ENCODE measurements at regions not wholly inside any gene's neighbourhood (a gene's known extent, or its start where the extent isn't known, plus 50 kb on each side); places are given as distances from the start of the nearest gene placed in this dataset.

GRCh38 chr9:90948156-90948555 is 146.5 kb downstream of the SYK start:
- no peak for DNase-seq

GRCh38 chr9:90950600-90950999 is 149.0 kb downstream of the SYK start:
- DNase-seq: no peak

DNA sequence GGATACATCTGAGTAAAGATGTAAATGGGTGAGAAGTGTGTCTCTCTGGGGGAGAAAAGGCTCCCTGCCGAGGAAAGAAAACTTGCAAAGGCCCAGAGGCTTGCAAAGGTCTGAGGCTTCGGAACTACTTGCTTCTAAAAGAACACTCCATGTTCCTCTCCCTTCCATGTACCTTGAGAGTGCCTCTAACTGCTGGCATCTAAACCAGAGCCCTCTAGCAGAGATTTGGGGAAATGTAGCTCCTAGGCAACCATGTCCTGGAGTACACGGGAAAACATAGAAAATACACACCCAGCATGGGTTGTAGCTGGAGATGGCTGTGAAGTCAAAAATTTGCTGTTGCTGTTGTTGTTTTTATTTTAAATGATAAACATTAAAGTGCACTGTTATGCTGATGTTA is 151.6 kb downstream of the SYK start:
- no peak for DNase-seq

DNA sequence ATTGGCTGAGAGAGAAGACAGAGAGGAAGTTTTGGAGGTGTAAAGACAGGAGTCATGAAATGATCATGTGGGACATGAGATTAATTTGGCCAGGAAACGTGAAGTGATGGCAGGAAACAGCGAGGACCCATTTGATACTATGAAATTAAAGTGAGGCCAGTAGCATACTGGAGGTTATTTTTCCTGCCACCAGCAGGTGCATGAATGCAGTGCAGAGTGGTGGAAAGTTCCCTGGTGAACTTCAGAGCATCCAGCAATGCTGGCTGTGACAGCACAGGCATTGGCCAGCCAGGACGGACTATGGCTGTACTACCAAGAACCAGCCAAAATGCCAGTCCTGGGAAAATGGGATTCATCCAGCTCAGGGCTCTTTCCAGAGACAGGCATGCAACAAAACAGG is 152.2 kb downstream of the SYK start:
- DNase-seq: no peak

DNA sequence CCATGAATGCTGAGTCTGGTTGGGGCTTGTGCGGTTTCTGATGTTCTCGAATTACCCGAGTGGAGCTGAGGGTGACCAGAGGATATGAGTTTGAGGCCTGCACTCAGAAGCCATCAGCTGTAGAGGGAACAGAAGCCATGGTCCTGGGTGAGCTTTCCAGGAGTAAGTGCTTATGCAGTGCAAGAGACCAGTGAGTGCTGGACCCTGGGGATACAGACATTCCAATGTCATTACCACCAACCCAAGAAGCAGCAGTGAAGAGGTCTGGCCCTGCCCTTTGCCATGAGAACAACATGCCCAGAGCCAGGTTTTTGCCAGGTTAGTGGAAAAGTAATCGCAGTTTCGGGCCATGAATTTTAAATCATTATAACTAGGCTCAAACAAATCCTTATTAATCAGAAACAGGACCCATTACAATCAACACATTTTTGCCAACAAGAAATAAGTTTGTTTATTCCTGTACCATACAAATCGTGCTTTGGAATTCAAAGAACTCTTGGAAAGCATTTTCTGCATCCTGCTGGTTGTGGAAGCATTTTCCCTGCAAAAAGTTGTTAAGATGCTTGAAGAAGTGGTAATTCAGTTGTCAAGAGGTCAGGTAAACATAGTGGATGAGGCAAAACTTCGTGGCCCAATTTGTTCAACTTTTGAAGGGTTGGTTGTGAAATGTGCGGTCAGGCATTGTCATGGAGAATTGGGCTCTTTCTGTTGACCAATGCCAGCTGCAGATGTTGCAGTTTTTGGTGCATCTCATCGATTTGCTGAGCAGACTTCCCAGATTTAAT is 154.6 kb downstream of the SYK start:
- DNase-seq: no peak

- DNase-seq: no peak
Measured at GRCh38 chr9:90958328-90958727, 156.7 kb downstream of the SYK start.

- DNase-seq: no peak
Measured at GRCh38 chr9:90960941-90961340, 159.3 kb downstream of the SYK start.

DNA sequence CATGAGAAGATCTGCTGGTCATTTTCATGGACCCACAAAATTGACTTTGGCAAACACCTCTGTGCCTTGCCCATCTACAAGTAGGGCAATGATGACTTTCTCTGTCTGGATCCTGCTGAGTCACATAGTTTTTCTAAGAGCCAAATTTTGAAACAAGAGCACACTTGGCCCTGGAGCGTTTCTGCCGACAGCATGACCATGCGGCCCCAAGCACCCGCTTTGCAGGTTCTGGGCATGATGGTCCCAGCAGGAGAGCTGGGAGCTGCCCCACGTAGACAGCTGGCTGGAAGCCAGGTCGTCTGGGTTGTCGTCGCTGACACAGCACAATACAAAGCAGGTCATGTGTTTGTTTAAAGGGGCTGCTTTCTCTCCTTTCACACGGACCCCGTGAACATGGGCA is 159.8 kb downstream of the SYK start:
- DNase-seq: no peak

GRCh38 chr9:90964101-90965020 is 162.7 kb downstream of the SYK start:
- peak in 1 of 2 donors; percentile 11 for DNase-seq

GRCh38 chr9:90965226-90966030 is 163.8 kb downstream of the SYK start:
- DNase-seq: no peak

DNA sequence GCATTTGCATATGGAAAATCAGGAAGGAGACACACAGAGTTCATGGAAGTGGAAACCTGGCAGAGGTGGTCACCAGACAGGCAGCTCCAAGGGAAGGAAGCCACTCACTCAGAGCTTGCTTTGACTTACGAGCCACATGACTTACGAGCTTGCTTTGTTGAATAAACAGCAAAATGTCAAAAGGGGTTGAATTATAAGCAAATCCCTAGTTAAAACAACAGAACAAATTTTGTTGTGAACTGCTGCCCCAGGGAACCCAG is 164.3 kb downstream of the SYK start:
- no peak for DNase-seq

DNA sequence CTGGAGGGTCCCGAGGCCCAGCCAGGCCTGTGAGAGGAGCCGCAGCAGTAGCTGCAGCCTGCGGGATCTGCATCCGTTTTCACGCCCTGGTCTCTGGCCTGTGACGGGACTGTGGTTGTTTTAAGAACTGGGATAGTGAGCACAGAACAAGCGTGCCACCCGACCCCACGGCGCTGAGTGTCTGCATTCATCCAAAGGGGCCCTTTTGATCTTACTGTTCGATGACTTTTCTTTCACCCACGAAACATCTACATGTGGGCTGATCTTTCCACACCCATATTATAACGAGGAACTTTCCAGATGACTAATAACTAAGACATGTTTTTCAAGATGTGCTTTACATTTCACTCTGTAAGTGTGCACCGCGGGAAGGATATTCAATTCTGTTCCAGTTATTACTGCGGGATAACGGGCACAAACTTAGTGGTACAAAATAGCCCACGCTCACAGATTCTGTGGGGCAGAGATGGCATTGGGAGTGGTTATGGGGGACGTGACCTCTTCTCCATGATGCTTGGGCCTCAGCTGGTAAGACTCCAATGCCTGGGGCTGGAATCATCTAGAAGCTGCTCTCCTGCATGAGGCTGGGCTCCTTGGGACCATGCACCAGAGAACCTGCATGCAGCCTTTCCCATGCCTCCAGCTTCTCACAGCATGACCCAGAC is 165.0 kb downstream of the SYK start:
- no peak for DNase-seq

- DNase-seq: no peak
Measured at GRCh38 chr9:90967145-90967538, 165.5 kb downstream of the SYK start.

DNA sequence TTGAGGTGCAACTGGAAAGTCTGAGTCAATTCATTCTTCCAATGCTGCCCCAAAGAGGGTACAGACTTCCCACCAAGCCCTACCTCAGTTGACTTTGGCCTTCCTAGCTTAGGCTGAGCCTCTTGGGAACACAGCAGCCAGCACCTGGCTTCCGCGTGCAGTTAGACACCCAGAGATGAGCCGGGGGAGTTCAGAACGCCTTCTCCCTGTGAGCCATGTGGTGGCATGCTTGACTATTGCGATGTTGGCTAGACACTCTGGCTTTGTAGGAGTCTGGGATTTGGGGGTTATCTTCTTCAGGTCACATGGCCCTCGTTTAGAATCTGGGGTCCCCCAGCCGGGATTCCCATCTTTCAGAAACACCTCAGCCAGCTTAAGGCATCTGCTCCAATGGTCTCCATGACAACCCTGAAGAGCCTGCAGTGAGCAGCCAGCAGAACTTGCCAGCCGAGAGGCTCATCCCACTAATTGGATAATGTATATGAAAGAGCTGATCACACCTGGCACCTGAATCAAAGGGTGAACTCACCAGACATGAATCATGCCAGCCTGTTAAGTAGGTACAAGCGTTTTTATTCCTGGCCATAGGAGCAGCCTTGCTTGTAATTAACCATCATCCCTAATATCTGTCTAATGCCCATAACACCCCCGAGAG is 167.5 kb downstream of the SYK start:
- DNase-seq: no peak

GRCh38 chr9:90970608-90971007 is 169.0 kb downstream of the SYK start:
- no peak for DNase-seq

DNA sequence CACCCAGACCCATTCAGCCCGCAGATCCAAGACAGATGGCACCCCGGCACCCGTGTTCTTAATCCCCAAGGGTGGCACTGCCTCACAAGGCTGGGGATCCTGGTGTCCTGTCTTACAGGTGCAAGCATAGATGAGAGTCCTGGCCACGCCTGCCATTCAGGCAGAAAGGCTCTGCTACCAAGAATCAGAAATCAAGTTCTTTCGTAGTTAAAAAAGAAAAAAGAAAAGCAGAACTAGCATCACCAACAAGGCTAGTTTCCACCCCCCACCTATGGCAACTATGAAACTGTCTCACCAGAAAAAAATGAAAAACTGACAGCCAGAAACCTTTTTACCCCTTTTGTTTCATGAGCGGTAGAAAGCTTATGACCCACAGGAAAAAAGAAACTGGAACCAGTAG is 170.4 kb downstream of the SYK start:
- no peak for DNase-seq

DNA sequence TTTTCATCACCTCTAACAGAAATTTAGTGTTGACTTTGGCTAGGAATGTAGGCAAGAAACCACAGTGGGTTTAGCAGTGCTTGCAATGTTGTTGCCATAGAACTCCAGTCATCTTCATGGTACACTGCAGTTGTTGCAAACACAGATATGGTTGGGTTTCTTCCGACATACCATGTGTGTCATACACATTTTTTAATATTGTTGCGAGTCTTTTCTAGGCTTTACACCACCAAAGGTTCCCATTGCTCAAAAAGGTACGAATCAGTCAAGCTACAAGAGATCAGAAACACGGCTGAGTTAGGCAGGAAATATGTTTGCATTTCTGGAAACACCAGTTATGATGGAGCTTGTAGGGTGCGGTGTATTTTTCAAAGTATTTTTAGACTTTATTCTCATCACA is 172.4 kb downstream of the SYK start:
- DNase-seq: no peak

DNA sequence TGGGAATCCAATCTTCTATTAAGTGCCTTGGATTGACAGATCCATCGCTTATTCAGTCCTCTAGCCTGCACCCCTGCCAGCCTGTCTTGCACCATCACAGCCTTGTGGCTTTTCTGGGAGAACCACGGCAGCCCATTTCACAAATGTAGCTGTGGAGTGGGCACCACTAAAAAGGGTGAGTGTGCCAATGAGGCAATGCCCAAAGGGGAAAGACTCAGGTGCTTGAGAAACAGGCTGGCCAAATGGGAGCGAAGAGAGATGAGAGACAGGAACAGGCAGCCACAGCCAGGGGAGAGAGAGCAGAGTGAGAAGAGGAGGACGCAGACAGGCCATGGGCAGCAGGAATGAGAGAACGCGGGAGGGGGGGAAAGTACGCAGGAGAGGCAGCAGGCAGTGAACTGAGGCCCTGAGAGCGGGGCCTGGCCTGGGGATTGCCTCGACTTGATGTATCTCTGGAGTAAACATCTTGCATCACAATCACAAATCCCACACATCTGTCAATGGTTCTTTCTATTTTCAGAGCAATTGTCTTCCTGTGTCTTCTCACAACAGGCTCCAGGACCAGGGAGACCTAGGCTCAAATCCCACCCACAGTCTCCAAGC is 173.1 kb downstream of the SYK start:
- DNase-seq: no peak

DNA sequence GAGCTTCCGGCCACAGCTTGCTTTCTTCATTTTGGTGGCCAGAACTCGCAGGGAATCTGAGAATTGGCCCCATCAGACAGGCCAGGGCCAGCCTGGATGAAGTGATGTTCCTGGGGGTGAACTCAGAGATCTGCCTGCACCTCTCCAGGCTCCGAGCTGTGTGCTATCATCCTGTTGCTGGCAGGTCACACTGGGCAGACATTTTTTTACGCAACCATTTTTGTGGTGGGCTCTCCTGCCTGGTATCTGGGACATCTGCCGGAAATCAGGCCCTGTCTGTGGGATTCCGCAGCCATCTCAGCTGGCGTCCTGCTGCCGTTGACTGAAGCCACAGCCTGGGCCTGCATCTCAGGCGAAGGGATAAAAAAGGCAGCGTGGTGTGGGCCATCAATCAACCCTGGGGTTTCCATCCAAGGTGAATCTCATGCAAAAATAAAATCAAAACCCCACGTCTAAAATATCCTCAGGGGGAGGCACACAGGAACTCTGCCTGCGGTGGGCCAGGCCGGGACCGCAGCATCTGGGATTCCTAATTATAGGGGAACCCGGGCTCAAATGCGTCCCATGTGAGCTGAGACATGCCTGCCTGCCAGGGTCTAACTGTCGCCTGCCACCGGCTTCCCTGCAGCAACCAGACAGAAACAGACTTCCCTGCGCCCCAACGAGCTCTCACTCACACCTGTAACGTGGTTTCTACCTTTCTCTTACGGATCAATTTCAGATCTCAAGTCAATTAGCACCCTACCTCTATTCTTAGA is 174.3 kb downstream of the SYK start:
- DNase-seq: no peak

- DNase-seq: no peak
Measured at GRCh38 chr9:90979138-90979551, 177.5 kb downstream of the SYK start.

DNA sequence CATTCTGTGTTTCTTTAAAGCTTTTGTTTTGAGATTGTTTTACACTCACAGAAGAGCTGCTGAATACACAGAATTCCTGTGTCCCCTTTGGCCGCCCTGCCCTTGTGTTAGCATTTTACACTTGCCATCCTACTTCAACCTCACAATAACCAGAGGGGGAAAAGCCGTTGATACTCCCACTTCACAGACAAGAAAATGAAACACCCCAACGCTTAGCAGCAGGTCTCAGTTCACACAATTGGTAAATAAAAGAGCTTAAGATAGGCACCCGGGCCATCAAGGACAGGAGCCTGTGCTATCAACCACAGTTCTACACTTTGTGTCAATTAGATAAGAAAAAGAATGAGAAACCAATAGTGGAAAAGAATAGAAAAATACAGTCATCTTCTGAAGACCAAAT is 178.0 kb downstream of the SYK start:
- no peak for DNase-seq

All from CD4-positive, alpha-beta T cell treated with Interleukin-1 beta for 1 hour (primary cell).